Nephron progenitor cell (in vitro differentiated cells): ENCODE measurements at regions not wholly inside any gene's neighbourhood (a gene's known extent, or its start where the extent isn't known, plus 50 kb on each side); places are given as distances from the start of the nearest gene placed in this dataset.

Experiments
- DNase-seq: peaks from one replicate; pipeline ENCODE4 v3.0.0; 2021
- H3K27ac Mint-ChIP-seq: 2 replicates; pipeline ENCODE4 v1.8.0; 2021; ENCODE audit warnings: mild to moderate bottlenecking, moderate library complexity, mixed read lengths
- H3K27me3 Mint-ChIP-seq: 2 replicates; pipeline ENCODE4 v1.8.0; 2021; ENCODE audit warnings: mild to moderate bottlenecking, low read depth, mixed read lengths; ENCODE audit not compliant: poor library complexity
- H3K36me3 Mint-ChIP-seq: 2 replicates; pipeline ENCODE4 v1.8.0; 2021; ENCODE audit warnings: low read depth, mixed read lengths
- H3K4me1 Mint-ChIP-seq: 2 replicates; pipeline ENCODE4 v1.8.0; 2021; ENCODE audit warnings: mixed read lengths
- H3K4me3 Mint-ChIP-seq: 2 replicates; pipeline ENCODE4 v1.8.0; 2021; ENCODE audit warnings: mild to moderate bottlenecking, moderate library complexity, mixed read lengths
- H3K9me3 Mint-ChIP-seq: 2 replicates; pipeline ENCODE4 v1.8.0; 2021; ENCODE audit warnings: mild to moderate bottlenecking, moderate library complexity, mixed read lengths
- CTCF ChIP-seq: fragments of 200-600 bp; sonication (generic); IDR thresholded peaks from 2 replicates; pipeline ENCODE4 v1.5.0; 2021; ENCODE audit warnings: antibody characterized with exemption

GRCh38 chr7:112624416-112624815 is 143.6 kb downstream of the LSMEM1 start:
- Mint-ChIP-seq H3K4me3 (no peak overlapping the region), H3K9me3 (peaks cover 9% of the 10 kb centered on the region), H3K36me3 (no peaks in the 10 kb centered on the region), H3K4me1 (no peaks in the 10 kb centered on the region), H3K27ac (no peak overlapping the region), H3K27me3 (no peaks in the 10 kb centered on the region)
- no peak for TF ChIP-seq CTCF
- no peak for DNase-seq

- no peak for TF ChIP-seq CTCF
- peaks cover 5% of the 10 kb centered on the region for H3K9me3 Mint-ChIP-seq
Measured at GRCh38 chr7:112630565-112630964, 149.8 kb downstream of the LSMEM1 start.

GRCh38 chr7:112634107-112634506 is 153.3 kb downstream of the LSMEM1 start:
- Mint-ChIP-seq H3K27ac (no peak overlapping the region), H3K4me1 (no peaks in the 10 kb centered on the region), H3K4me3 (no peak overlapping the region), H3K9me3 (no peaks in the 10 kb centered on the region), H3K36me3 (no peaks in the 10 kb centered on the region), H3K27me3 (no peaks in the 10 kb centered on the region)
- DNase-seq: no peak
- TF ChIP-seq CTCF: no peak

More at GRCh38 chr7:112630565-112630964, 149.8 kb downstream of the LSMEM1 start:
- no peak for DNase-seq
- no peaks in the 10 kb centered on the region for H3K27me3 Mint-ChIP-seq
- H3K4me1 Mint-ChIP-seq: no peaks in the 10 kb centered on the region
- H3K36me3 Mint-ChIP-seq: no peaks in the 10 kb centered on the region
- no peak overlapping the region for H3K4me3 Mint-ChIP-seq
- no peak overlapping the region for H3K27ac Mint-ChIP-seq

GRCh38 chr7:112635742-112636141 is 154.5 kb downstream of the TMEM168 start:
- no peaks in the 10 kb centered on the region for H3K36me3 Mint-ChIP-seq
- TF ChIP-seq CTCF: no peak

GRCh38 chr7:112638675-112639400 is 151.4 kb downstream of the TMEM168 start:
- peaks cover 27% of the 10 kb centered on the region for H3K9me3 Mint-ChIP-seq
- H3K4me1 Mint-ChIP-seq: no peaks in the 10 kb centered on the region
- DNase-seq: no peak
- TF ChIP-seq CTCF: no peak
- no peak overlapping the region for H3K27ac Mint-ChIP-seq
- no peaks in the 10 kb centered on the region for H3K27me3 Mint-ChIP-seq
- peaks cover 13% of the 10 kb centered on the region for H3K36me3 Mint-ChIP-seq
- H3K4me3 Mint-ChIP-seq: no peak overlapping the region

More at GRCh38 chr7:112635742-112636141, 154.5 kb downstream of the TMEM168 start:
- no peaks in the 10 kb centered on the region for H3K9me3 Mint-ChIP-seq
- H3K4me3 Mint-ChIP-seq: no peak overlapping the region
- H3K27ac Mint-ChIP-seq: no peak overlapping the region
- no peak for DNase-seq
- H3K4me1 Mint-ChIP-seq: no peaks in the 10 kb centered on the region
- H3K27me3 Mint-ChIP-seq: no peaks in the 10 kb centered on the region

GRCh38 chr7:112640685-112641084 is 149.5 kb downstream of the TMEM168 start:
- Mint-ChIP-seq H3K27me3 (no peaks in the 10 kb centered on the region), H3K4me1 (no peaks in the 10 kb centered on the region)
- DNase-seq: no peak

More at GRCh38 chr7:112640685-112641084, 149.5 kb downstream of the TMEM168 start:
- peaks cover 13% of the 10 kb centered on the region for H3K36me3 Mint-ChIP-seq
- no peak overlapping the region for H3K4me3 Mint-ChIP-seq
- H3K27ac Mint-ChIP-seq: no peak overlapping the region
- TF ChIP-seq CTCF: no peak
- peaks cover 40% of the 10 kb centered on the region for H3K9me3 Mint-ChIP-seq
